ENCODE measurements at regions not wholly inside any gene's neighbourhood (a gene's known extent, or its start where the extent isn't known, plus 50 kb on each side); places are given as distances from the start of the nearest gene placed in this dataset.

- Histone ChIP-seq H4K8ac (ENCODE audit: extremely low read depth, insufficient read depth, low read length) (no peak overlapping the region), H2BK5ac (ENCODE audit: low read depth, low read length) (no peak overlapping the region), H3K79me1 (ENCODE audit: low read depth, low read length) (no peaks in the 10 kb centered on the region), H2BK12ac (ENCODE audit: low read depth, low read length) (no peak overlapping the region), H3K4me3 (ENCODE audit: extremely low read depth in 1 of 4, insufficient read depth in 2 of 4, low read depth in 3 of 4, low read length in 4 of 4) (no peak overlapping the region), H3K14ac (ENCODE audit: insufficient read length) (no peak overlapping the region), H2AK5ac (ENCODE audit: low read depth, low read length) (no peak overlapping the region), H3K4me1 (replicated peaks in 1 of 4; ENCODE audit: control insufficient read depth in 3 of 4, insufficient read depth in 4 of 4, low read length in 3 of 4) (no peaks in the 10 kb centered on the region), H3K9me3 (ENCODE audit: insufficient read depth in 2 of 2, low read depth in 1 of 2, low read length in 1 of 2) (no peaks in the 10 kb centered on the region), H4K91ac (replicated peaks; ENCODE audit: insufficient read length, low read length) (no peak overlapping the region), H3K18ac (ENCODE audit: extremely low read depth, low read length) (no peak overlapping the region), H3K27ac (ENCODE audit: low read depth, low read length) (no peak overlapping the region), H3K4ac (replicated peaks; ENCODE audit: insufficient read length, low read depth, low read length) (no peak overlapping the region), H2BK15ac (ENCODE audit: low read length) (no peak overlapping the region), H2BK20ac (ENCODE audit: low read length) (no peak overlapping the region), H3K9ac (replicated peaks in 1 of 4; ENCODE audit: extremely low read depth in 1 of 4, low read depth in 3 of 4, low read length in 3 of 4) (no peak overlapping the region), H3K27me3 (replicated peaks in 1 of 4; ENCODE audit: control insufficient read depth in 3 of 4, extremely low read depth in 1 of 4, insufficient read depth in 3 of 4, low read length in 3 of 4) (no peaks in the 10 kb centered on the region), H3K4me2 (ENCODE audit: insufficient read depth in 1 of 2, low read depth in 2 of 2, low read length in 2 of 2) (no peak overlapping the region), H4K5ac (ENCODE audit: insufficient read length, low read depth, low read length) (no peak overlapping the region), H2AFZ (ENCODE audit: low read length) (no peak overlapping the region), H3K23me2 (ENCODE audit: low read depth, low read length) (no peaks in the 10 kb centered on the region), H4K20me1 (replicated peaks in 1 of 2; ENCODE audit: control insufficient read depth in 1 of 2, insufficient read depth in 2 of 2, low read length in 2 of 2) (no peaks in the 10 kb centered on the region), H3K56ac (replicated peaks; ENCODE audit: insufficient read length, low read depth, low read length) (no peak overlapping the region), H3K36me3 (ENCODE audit: control insufficient read depth in 2 of 4, insufficient read depth in 4 of 4, low read length in 3 of 4) (no peaks in the 10 kb centered on the region), H3K79me2 (ENCODE audit: control insufficient read depth in 1 of 2, insufficient read depth in 2 of 2, low read length in 2 of 2) (no peaks in the 10 kb centered on the region), H3K23ac (ENCODE audit: insufficient read length) (no peak overlapping the region), H2BK120ac (replicated peaks; ENCODE audit: low read depth, low read length) (no peak overlapping the region)
- DNase-seq (ENCODE audit: low read depth in 1 of 2, low spot score in 2 of 2) (no peak), FAIRE-seq (no peak)
- CTCF ChIA-PET (ENCODE audit: partially characterized antibody): interaction anchor here (1.2 kb wide), 1 partner anchor 220 kb away, joined by 3 read pairs; no protein-coding TSS in a partner anchor
- POLR2A ChIA-PET (ENCODE audit: partially characterized antibody): no interaction called here
- TF ChIP-seq TBP (IDR thresholded peaks at IDR 0.05; ENCODE audit: low read depth, low read length) (no peak), KDM1A (IDR thresholded peaks at IDR 0.05; ENCODE audit: borderline replicate concordance, low read length) (no peak), GTF2F1 (IDR thresholded peaks at IDR 0.05; ENCODE audit: borderline replicate concordance, low read depth, low read length) (no peak), TAF1 (IDR thresholded peaks at IDR 0.05; ENCODE audit: low read depth, low read length) (no peak), RNF2 (IDR thresholded peaks at IDR 0.05; ENCODE audit: borderline replicate concordance, low read depth, low read length, missing control alignments, poor library complexity, severe bottlenecking) (no peak), SIX5 (IDR thresholded peaks at IDR 0.05; ENCODE audit: low read depth, low read length) (no peak), SAP30 (IDR thresholded peaks at IDR 0.05; ENCODE audit: insufficient read depth, insufficient replicate concordance, low read length) (no peak), SP2 (IDR thresholded peaks at IDR 0.05; ENCODE audit: low read length) (no peak), CHD2 (IDR thresholded peaks at IDR 0.05; ENCODE audit: low read length) (no peak), EZH2 (IDR thresholded peaks at IDR 0.05; ENCODE audit: low read depth, low read length, severe bottlenecking) (no peak), SUZ12 (IDR thresholded peaks at IDR 0.05; ENCODE audit: low read length) (no peak)
- TF ChIP-seq, protein P1, sequence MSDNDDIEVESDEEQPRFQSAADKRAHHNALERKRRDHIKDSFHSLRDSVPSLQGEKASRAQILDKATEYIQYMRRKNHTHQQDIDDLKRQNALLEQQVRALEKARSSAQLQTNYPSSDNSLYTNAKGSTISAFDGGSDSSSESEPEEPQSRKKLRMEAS (IDR thresholded peaks at IDR 0.05): no peak
- 91% methylated on average over 3 of the region's 3 CpGs; no CpG with 5 or more reads in 1 of the 2 experiments for WGBS, 2 experiments (ENCODE audit: extremely low coverage in 1 of 2, insufficient coverage in 1 of 2, insufficient read length in 1 of 2, insufficient replicate concordance in 2 of 2, low coverage in 1 of 2, low lambda C conversion rate in 2 of 2, missing lambda C conversion rate in 1 of 2)
Observed at GRCh38 chr3:30231277-30232141, 374.9 kb upstream of the TGFBR2 start.
